ENCODE measurements at regions not wholly inside any gene's neighbourhood (a gene's known extent, or its start where the extent isn't known, plus 50 kb on each side); places are given as distances from the start of the nearest gene placed in this dataset.

DNA sequence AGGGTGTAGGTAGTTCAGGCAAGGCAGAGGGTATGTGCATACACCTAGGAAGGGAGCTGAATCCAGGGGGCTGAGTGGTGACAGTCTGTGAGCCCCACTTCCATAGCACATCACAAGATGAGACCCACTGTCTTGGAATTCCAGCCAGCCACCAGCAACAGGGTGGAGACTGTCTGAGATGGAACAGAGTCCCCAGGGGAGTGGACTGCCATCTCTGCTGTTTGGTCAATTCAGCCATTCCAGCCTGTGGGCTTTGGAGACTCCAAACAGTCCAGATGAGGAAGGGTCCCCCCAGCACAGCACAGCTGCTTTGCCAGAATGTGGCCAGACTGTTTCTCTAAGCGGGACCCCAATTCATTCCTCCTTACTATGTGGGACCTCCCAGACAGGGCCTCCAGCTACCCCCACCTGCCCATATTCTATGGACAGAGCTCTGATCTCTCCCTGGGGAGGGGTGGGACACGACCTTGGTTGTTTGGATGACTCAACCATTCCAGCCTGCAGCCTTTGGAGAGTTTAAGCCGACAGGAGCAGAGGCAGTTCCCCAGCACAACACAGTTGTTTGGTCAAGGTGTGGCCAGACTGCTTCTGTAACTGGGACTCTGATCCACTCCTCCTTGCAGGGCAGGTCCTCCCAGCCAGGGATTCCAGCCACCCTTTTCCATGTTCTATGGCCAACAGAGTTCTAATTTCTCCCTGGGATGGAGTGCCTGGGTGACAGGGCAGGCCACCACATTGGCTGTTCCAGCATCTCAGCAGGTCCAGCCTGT lies 178.0 kb downstream of the RND3 start:
- H3K36me3 ChIP-seq (replicated peaks; ENCODE audit: control insufficient read depth, insufficient read depth, low read length), result no peaks in the 10 kb centered on the region
- DNase-seq, result no peak
- no peak overlapping the region for H3K4me3 ChIP-seq (ENCODE audit: insufficient read depth, low read depth, low read length)
- H3K27me3 ChIP-seq (ENCODE audit: control insufficient read depth, insufficient read depth, low read length), result no peaks in the 10 kb centered on the region

DNA sequence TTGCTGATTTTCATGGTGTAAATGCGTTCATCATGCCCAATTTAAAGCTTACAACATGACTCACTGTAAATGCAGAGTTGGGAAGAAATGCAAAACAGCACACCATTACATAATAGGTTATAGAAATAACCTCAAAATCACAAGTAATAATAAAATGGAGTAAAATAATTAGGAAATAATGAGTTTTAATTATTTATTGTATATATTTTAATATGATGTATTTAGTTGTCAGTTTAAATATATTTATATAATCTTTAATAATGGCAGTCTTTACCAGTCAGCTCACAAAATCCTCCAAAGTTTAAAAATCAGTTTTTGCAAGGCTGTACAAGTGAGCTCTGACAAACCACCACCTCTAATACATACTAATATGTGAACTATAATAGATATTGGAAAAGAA lies 180.2 kb downstream of the RND3 start:
- no peak for DNase-seq
- no peaks in the 10 kb centered on the region for H3K36me3 ChIP-seq (replicated peaks; ENCODE audit: control insufficient read depth, insufficient read depth, low read length)
- H3K27me3 ChIP-seq (ENCODE audit: control insufficient read depth, insufficient read depth, low read length), result no peaks in the 10 kb centered on the region
- H3K4me3 ChIP-seq (ENCODE audit: insufficient read depth, low read depth, low read length), result no peak overlapping the region

DNA sequence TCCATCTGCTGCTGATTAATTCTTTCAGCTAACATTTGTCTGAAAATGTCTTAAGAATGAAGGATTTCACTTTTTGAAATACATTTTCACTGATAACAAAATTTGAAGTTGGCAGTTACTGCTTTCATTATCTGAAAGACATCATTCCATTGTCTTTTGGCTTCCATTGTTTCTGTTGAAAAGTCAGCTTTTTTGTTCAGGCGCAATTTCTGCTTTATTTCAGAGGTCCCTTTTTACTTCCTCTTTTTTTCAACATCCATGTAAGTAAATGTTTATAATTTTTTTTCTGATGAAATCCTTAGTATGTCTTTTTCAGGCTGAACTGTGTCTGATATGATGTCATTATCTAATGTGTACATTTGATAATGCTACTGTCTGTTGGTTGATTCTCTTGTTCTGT lies 184.2 kb downstream of the RND3 start:
- DNase-seq, result no peak
- H3K4me3 ChIP-seq (ENCODE audit: insufficient read depth, low read depth, low read length), result no peak overlapping the region

DNA sequence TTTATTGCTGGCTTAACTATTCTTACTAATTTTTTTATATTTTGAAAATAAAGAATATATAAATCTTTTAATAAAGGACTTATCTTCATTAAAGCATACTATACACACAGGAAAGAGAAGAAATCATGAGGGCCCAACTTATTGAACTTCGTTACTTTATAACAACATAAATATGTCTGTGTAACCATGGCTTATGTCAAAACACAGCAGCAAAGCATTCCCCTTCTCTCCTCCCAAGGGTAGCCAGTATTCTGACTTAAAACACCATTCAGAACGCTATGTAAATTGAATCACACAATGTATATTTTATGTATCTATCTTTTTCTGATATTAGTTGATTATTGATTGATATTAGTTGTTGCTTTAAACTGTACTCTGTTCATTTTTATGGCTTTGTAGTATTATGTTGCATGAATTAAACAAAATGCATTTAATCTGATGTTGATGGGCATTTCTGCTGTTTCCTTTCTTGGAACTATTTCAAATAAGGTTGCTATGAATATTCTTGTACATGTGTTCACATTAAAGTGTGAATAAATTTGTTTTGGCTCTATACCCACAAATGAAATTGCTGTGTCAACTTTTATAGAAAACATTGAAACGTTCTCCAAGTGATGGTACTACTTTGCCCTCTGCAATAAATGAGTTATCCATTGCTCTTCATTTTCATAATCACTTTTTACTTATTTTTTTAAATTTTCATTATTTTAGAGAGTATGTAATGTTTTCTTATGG lies 188.7 kb downstream of the RND3 start:
- Histone ChIP-seq H3K27me3 (ENCODE audit: control insufficient read depth, insufficient read depth, low read length) (no peaks in the 10 kb centered on the region), H3K4me3 (ENCODE audit: insufficient read depth, low read depth, low read length) (no peak overlapping the region), H3K36me3 (replicated peaks; ENCODE audit: control insufficient read depth, insufficient read depth, low read length) (no peaks in the 10 kb centered on the region)
- DNase-seq, result no peak

More for the DNA sequence above, 184.2 kb downstream of the RND3 start:
- H3K36me3 ChIP-seq (replicated peaks; ENCODE audit: control insufficient read depth, insufficient read depth, low read length), result no peaks in the 10 kb centered on the region
- H3K27me3 ChIP-seq (ENCODE audit: control insufficient read depth, insufficient read depth, low read length), result no peaks in the 10 kb centered on the region

DNA sequence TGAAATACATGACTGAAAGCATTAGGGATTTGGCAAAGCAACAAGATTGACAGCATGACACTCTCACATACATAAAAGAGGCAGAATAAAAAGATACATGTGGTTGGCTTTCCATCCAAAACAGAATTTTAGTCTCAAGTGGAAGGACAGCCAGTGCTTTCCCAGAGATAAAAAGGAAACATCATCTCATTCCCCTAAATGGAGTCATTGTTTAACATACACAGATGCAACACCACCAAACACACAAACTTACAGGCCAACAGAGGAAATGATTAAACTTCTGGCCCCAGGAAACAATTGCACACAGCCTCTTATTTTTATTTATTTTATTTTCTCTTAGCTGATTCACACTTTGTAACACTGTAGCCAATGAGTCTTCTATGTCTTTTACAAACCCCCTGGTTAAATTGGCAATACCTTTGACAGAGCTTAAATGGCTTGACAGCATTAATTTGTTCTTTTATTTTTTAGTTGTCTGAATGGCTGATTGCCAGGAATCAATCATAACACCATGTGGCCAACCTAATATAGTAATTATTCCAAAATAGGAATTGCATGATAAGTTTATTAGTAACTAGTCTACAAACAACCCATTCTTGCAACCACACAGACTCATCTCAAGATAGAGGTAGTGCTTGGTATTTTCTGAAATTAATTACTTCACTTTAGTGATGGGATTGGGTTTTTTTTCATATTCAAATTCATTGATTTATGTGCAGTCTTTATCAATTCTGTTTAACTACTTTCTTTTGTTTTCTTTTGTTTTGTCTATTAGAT lies 190.5 kb downstream of the RND3 start:
- Histone ChIP-seq H3K36me3 (replicated peaks; ENCODE audit: control insufficient read depth, insufficient read depth, low read length) (no peaks in the 10 kb centered on the region), H3K4me3 (ENCODE audit: insufficient read depth, low read depth, low read length) (no peak overlapping the region), H3K27me3 (ENCODE audit: control insufficient read depth, insufficient read depth, low read length) (no peaks in the 10 kb centered on the region)
- no peak for DNase-seq

DNA sequence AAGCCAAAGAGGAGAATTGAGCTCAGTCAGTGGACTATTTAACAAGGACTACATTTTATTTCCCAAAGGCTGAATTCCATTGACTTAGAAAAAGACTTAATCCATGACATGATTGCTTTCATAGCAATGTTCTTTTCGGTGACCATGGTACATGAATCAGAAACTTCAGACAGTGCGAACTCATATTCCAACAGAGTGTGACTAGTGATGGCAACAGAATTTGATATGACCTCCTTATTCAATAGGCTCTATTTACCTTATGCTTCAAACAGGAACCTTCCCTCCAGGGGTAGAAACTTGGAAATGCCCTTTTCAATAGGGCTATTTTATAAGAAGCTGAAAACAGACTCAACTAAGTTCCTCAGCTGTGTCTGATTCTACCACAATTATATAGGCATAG lies 191.9 kb downstream of the RND3 start:
- no peaks in the 10 kb centered on the region for H3K27me3 ChIP-seq (ENCODE audit: control insufficient read depth, insufficient read depth, low read length)
- no peaks in the 10 kb centered on the region for H3K36me3 ChIP-seq (replicated peaks; ENCODE audit: control insufficient read depth, insufficient read depth, low read length)
- no peak overlapping the region for H3K4me3 ChIP-seq (ENCODE audit: insufficient read depth, low read depth, low read length)
- DNase-seq, result no peak

DNA sequence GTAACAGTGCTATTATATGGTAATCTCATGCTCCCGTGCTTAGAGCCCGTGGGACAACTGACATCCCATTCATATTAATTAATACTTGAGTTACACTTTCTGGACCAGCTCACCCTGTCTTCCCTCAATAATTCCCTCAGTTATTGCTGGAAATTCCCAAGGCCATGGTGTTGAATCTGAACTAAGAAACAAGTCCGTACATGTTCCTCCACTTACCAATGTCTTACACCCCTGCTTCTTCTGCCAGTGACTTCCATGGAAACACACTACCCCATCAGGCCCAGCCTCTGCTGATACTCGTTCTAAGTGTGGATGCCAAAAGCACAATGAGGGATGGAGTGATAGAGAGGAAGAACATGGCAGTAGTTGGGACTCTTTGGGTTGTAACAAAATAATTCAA lies 193.7 kb downstream of the RND3 start:
- Histone ChIP-seq H3K27me3 (ENCODE audit: control insufficient read depth, insufficient read depth, low read length) (no peaks in the 10 kb centered on the region), H3K4me3 (ENCODE audit: insufficient read depth, low read depth, low read length) (no peak overlapping the region), H3K36me3 (replicated peaks; ENCODE audit: control insufficient read depth, insufficient read depth, low read length) (no peaks in the 10 kb centered on the region)
- no peak for DNase-seq

DNA sequence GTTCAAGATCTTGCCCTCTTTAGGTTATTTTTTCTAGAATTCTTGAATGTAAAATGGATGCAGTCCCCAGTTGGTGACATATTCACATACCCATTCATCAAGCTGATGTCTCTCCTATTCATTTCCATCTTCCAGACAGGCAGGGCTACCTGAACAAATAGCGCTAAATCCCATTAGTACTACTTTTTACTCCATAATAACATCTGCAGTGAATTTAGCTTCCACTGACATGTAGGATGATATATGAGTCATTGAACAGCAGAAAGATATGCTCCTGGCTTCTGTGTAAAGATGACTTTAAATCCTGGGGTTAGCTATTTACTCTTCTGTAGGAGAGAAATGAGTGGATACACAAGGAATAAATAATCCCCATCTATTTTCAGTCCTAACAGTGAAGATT lies 194.7 kb downstream of the RND3 start:
- no peak for DNase-seq
- Histone ChIP-seq H3K36me3 (replicated peaks; ENCODE audit: control insufficient read depth, insufficient read depth, low read length) (no peaks in the 10 kb centered on the region), H3K4me3 (ENCODE audit: insufficient read depth, low read depth, low read length) (no peak overlapping the region), H3K27me3 (ENCODE audit: control insufficient read depth, insufficient read depth, low read length) (no peaks in the 10 kb centered on the region)

DNA sequence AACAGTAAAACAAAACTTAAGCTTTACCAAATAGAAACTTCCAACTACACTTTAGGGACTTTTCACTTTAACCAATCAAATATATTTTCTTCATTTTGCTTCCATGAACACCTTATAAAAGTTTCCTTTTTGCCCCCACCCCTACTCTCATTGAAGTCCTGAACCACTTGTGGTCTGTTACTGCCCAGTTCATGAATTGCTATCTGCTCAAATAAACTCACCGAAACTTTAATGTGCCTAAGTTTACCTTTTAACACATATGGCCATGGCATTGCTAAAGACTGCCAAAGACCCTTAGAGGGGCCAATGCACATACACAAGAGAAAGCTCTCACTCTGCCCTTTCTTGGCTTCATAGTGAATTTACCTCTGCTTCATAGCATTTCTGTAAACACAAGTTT lies 195.3 kb downstream of the RND3 start:
- no peak for DNase-seq
- Histone ChIP-seq H3K27me3 (ENCODE audit: control insufficient read depth, insufficient read depth, low read length) (no peaks in the 10 kb centered on the region), H3K4me3 (ENCODE audit: insufficient read depth, low read depth, low read length) (no peak overlapping the region), H3K36me3 (replicated peaks; ENCODE audit: control insufficient read depth, insufficient read depth, low read length) (no peaks in the 10 kb centered on the region)

DNA sequence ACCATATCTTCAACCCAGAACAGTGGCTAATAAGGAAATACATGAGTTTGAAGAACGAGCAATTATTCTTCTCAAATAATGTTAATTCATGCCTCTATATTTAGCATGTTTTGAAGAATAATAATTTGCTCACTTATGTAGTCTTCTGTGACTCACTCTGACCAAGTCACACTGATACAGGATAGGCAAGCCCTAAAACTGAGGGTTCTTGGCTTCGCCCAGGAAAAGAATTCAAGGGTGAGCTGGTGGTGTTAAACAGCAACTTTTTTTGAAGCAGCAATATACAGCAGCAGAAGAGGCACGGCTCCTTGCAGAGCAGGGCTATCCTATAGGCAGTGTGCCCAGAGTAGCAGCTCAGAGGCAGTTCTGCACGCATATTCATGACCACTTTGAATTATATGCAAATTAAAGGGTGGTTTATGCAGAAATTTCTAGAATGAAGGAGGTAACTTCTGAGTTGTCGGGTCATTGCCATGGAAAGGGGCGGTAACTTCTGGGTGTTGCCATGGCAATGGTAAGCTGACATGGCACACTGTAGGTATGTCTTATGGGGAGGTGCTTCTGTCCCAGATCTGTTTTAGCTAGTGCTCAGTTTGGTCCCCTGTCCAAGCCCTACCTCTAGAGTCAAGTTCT lies 200.6 kb downstream of the RND3 start:
- no peaks in the 10 kb centered on the region for H3K27me3 ChIP-seq (ENCODE audit: control insufficient read depth, insufficient read depth, low read length)
- H3K36me3 ChIP-seq (replicated peaks; ENCODE audit: control insufficient read depth, insufficient read depth, low read length), result no peaks in the 10 kb centered on the region
- DNase-seq, result no peak
- no peak overlapping the region for H3K4me3 ChIP-seq (ENCODE audit: insufficient read depth, low read depth, low read length)

DNA sequence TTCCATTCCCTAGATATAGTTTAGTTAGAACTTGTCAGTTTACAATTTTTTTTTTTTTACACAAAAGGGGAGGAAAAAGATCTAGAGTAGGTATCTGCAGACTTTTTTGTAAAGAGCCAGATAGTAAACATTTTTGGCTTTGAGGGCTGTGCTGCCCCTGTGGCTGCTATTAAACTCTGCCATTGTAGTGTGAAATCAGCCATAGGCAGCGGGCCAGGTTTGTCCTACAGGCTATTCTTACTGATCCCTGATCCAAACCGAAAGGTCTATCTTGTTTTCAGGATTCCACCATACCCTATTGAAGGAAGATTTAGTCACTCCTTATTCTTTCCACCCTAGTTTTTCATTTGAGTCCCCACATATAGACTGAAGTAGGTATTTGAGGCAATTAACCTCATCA lies 203.4 kb downstream of the RND3 start:
- H3K36me3 ChIP-seq (replicated peaks; ENCODE audit: control insufficient read depth, insufficient read depth, low read length), result no peaks in the 10 kb centered on the region
- no peak overlapping the region for H3K4me3 ChIP-seq (ENCODE audit: insufficient read depth, low read depth, low read length)
- DNase-seq, result no peak
- no peaks in the 10 kb centered on the region for H3K27me3 ChIP-seq (ENCODE audit: control insufficient read depth, insufficient read depth, low read length)

DNA sequence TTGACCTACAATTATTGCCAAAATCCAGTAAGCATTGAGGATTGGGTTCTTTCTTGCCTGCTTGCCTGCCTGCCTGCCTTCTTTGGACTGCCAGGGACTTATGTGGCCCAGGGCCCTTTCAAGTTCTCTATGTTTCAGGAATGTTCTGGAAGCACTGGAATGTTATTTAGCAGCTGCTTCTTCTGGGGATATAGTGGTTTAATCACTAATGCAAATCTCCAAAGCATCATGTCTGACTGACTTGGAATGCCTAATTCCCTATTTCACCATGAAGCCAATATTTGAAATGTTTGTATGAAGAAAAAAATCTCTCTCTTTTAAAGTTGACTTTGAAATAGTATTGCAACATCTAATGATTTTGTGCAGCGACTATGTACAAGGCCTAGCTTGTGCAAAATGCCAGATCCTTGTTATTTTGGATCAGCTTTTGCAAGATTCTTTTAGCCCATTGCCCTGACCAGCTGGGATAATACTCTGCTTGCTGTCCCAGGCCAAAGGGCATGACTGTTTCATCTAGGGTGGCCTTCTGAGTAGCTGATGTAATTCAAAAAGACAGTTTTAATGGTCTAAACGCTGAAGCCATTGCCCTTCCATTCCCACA lies 204.6 kb downstream of the RND3 start:
- no peak for DNase-seq

DNA sequence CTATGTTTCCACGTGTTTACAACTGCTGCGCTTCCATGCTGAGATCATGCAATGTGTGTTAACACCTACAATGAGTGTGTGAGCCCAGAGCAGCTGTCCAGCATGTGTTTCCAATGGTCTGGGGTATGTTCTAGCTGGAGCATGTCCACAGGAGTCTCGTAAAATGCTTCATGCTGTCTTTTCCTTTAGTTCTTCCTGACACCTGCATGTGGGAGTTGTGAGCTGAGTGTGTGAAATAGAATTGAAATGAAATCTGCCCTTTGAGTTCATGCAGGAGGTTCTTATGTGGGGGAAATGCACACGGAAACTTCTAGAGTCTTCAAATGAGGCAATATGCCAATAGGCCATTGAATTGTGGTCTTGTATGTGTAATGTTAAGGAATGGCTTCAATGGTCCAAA lies 205.1 kb downstream of the RND3 start:
- DNase-seq, result no peak
- Histone ChIP-seq H3K4me3 (ENCODE audit: insufficient read depth, low read depth, low read length) (no peak overlapping the region), H3K27me3 (ENCODE audit: control insufficient read depth, insufficient read depth, low read length) (no peaks in the 10 kb centered on the region), H3K36me3 (replicated peaks; ENCODE audit: control insufficient read depth, insufficient read depth, low read length) (no peaks in the 10 kb centered on the region)

More for the DNA sequence above, 204.6 kb downstream of the RND3 start:
- no peak overlapping the region for H3K4me3 ChIP-seq (ENCODE audit: insufficient read depth, low read depth, low read length)
- no peaks in the 10 kb centered on the region for H3K36me3 ChIP-seq (replicated peaks; ENCODE audit: control insufficient read depth, insufficient read depth, low read length)
- no peaks in the 10 kb centered on the region for H3K27me3 ChIP-seq (ENCODE audit: control insufficient read depth, insufficient read depth, low read length)

DNA sequence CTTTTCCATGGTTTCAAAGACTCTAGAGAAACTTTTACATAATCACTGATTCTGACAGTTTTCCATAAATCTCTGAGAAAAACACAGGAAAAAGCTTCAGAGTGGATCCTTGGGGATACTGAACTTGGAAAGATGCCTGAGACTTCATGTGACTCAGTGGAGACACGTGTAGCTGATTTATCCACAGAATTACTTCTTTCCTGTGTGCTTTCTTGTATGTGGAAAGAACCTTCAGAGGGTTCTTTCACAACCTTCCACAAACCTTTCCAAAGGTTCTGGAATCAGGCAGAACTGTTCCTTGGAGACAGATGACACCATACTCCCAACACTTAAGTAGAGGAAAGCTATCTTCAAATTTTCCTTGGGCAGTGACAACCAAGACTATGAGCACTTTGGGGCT lies 207.2 kb downstream of the RND3 start:
- Histone ChIP-seq H3K4me3 (ENCODE audit: insufficient read depth, low read depth, low read length) (no peak overlapping the region), H3K36me3 (replicated peaks; ENCODE audit: control insufficient read depth, insufficient read depth, low read length) (no peaks in the 10 kb centered on the region), H3K27me3 (ENCODE audit: control insufficient read depth, insufficient read depth, low read length) (no peaks in the 10 kb centered on the region)
- no peak for DNase-seq
